ENCODE measurements at regions not wholly inside any gene's neighbourhood (a gene's known extent, or its start where the extent isn't known, plus 50 kb on each side); places are given as distances from the start of the nearest gene placed in this dataset.

DNA sequence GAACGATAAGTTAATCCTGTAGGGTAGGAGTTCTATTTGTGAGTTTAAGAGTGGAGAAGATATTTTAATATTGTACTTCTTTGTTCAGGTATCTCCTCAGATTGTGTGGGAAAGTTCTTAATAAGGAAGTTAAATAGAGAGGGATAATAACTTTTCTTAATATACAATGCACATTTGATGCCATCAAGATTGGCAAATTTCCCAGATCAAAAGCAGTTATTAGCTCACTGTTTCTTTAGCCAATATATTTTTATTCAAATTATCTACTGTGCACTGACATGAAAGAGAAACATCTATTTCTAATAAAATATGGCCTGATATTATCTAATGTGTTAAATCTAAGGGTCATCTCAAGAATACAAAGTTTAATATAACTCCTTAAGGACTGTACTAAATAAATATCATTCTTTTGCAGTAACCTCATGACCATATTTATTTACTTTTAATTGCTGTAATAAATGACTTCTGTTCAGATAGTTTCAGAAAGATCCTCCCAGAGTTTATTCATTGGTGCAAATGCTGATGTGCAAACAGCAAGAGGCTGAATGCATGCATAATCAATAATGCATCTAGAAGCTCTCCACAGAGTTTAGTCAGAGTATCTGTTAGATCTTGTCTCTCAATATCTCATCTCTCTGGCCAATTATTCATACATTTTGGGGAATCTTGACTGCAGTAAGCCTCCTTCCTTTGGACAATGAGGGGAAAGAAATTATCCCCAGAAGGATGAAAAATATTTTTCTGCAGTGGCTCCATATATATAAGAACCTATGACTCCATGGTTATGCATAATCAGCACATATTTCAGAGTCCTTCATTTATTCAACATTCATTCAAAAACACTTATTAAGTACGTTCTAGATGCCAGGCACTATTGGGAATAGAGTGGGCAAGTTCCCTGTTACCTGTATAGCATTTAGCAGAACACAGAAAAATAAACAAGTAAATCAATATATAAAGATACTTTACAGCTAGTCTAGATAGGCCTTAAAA, 85.3 kb downstream of the SPATA31D1 start:
- TF ChIP-seq POLR2AphosphoS5 (IDR thresholded peaks at IDR 0.05) = no peak
- TF ChIP-seq, protein P1, sequence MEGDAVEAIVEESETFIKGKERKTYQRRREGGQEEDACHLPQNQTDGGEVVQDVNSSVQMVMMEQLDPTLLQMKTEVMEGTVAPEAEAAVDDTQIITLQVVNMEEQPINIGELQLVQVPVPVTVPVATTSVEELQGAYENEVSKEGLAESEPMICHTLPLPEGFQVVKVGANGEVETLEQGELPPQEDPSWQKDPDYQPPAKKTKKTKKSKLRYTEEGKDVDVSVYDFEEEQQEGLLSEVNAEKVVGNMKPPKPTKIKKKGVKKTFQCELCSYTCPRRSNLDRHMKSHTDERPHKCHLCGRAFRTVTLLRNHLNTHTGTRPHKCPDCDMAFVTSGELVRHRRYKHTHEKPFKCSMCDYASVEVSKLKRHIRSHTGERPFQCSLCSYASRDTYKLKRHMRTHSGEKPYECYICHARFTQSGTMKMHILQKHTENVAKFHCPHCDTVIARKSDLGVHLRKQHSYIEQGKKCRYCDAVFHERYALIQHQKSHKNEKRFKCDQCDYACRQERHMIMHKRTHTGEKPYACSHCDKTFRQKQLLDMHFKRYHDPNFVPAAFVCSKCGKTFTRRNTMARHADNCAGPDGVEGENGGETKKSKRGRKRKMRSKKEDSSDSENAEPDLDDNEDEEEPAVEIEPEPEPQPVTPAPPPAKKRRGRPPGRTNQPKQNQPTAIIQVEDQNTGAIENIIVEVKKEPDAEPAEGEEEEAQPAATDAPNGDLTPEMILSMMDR (IDR thresholded peaks at IDR 0.05) = no peak
- TF ChIP-seq POLR2A (IDR thresholded peaks at IDR 0.05) = no peak
- Histone ChIP-seq H3K9me3 (no peaks in the 10 kb centered on the region), H3K27me3 (no peaks in the 10 kb centered on the region), H3K27ac (no peak overlapping the region), H3K4me1 (no peaks in the 10 kb centered on the region), H3K4me3 (no peak overlapping the region), H3K36me3 (no peaks in the 10 kb centered on the region)
- intact Hi-C loops (cut with DNase I; ENCODE audit: low total_unique reads) = no loop called here
- DNase-seq (ENCODE audit: low spot score in 2 of 2) = no peak

DNA sequence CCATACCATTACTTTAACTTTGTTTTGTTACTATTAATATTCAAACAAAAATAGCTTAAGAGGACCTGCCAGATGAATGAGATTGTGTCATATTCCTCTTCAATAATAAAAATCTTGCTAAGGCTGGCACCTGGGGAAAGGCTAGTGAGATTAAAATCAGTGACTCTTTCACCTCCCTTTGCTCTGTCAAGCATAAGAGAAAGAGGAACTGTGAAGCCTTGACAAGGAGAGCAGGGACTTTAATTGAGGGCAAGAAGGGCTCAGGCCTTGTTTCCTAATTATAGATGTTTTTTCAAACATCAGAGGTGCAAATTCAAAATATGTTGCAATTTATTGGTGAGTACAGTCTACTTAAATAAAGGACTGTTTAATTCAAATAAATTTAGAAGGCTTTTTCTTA, 91.7 kb downstream of the SPATA31D1 start:
- TF ChIP-seq, protein P1 (IDR thresholded peaks at IDR 0.05) = no peak
- TF ChIP-seq POLR2A (IDR thresholded peaks at IDR 0.05) = no peak
- no peak for TF ChIP-seq POLR2AphosphoS5 (IDR thresholded peaks at IDR 0.05)
- intact Hi-C loops (cut with DNase I; ENCODE audit: low total_unique reads) = loop anchor here (10.0 kb wide), 1 partner anchor 875 kb away; no protein-coding TSS in a partner anchor
- DNase-seq (ENCODE audit: low spot score in 2 of 2) = no peak
- Histone ChIP-seq H3K27me3 (no peaks in the 10 kb centered on the region), H3K4me1 (no peaks in the 10 kb centered on the region), H3K36me3 (no peaks in the 10 kb centered on the region), H3K27ac (no peak overlapping the region), H3K4me3 (no peak overlapping the region), H3K9me3 (no peaks in the 10 kb centered on the region)

DNA sequence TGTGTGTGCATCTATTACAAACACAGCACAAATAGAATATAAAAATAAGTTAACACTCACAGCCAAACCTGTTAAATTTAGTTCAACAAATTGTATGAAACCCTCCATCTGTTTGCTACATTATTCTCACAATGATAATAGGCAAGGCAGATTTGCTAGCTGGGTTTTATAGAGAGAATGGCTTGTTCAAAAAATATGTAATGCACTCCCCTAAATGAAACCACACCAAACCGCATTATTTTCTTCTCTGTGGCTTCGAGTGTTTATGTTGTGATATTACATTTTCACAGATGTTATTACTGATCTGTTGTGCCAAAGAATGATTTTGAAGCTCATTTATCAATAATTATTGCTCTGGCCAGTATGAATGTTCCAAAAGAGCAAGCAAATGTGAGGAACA, 92.9 kb downstream of the SPATA31D1 start:
- Histone ChIP-seq H3K9me3 (no peaks in the 10 kb centered on the region), H3K36me3 (no peaks in the 10 kb centered on the region), H3K4me3 (no peak overlapping the region), H3K4me1 (no peaks in the 10 kb centered on the region), H3K27ac (no peak overlapping the region), H3K27me3 (no peaks in the 10 kb centered on the region)
- no peak for DNase-seq (ENCODE audit: low spot score in 2 of 2)
- TF ChIP-seq, protein P1 (IDR thresholded peaks at IDR 0.05) = no peak
- TF ChIP-seq POLR2AphosphoS5 (IDR thresholded peaks at IDR 0.05) (no peak), POLR2A (IDR thresholded peaks at IDR 0.05) (no peak)
- intact Hi-C loops (cut with DNase I; ENCODE audit: low total_unique reads) = loop anchor here (10.0 kb wide), 1 partner anchor 873 kb away; no protein-coding TSS in a partner anchor

DNA sequence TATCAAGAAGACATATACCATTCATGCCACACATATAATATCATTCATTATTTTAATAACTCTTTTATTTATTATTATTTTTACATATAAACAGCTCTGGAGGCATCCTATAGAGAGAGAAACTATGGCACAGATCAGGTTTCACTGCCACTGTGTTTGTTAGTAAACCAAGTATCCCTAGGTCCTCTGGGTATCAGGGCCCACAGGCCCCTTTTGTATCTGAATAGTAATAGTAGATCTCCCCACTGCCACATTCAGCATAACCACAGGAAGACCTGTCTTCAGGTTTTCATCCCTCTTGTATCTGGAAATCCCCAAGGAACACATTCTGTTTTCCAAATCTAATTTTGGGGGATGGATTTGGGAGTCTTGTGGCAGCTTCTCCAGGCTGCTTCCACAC, 94.0 kb downstream of the SPATA31D1 start:
- intact Hi-C loops (cut with DNase I; ENCODE audit: low total_unique reads) = loop anchor here (10.0 kb wide), 1 partner anchor 872 kb away; no protein-coding TSS in a partner anchor
- no peak overlapping the region for H3K4me3 ChIP-seq
- TF ChIP-seq POLR2AphosphoS5 (IDR thresholded peaks at IDR 0.05) (no peak), POLR2A (IDR thresholded peaks at IDR 0.05) (no peak)
- TF ChIP-seq, protein P1 (IDR thresholded peaks at IDR 0.05) = no peak
- DNase-seq (ENCODE audit: low spot score in 2 of 2) = no peak
- H3K27ac ChIP-seq = no peak overlapping the region
- H3K36me3 ChIP-seq = no peaks in the 10 kb centered on the region
- no peaks in the 10 kb centered on the region for H3K9me3 ChIP-seq
- H3K27me3 ChIP-seq = no peaks in the 10 kb centered on the region
- no peaks in the 10 kb centered on the region for H3K4me1 ChIP-seq

DNA sequence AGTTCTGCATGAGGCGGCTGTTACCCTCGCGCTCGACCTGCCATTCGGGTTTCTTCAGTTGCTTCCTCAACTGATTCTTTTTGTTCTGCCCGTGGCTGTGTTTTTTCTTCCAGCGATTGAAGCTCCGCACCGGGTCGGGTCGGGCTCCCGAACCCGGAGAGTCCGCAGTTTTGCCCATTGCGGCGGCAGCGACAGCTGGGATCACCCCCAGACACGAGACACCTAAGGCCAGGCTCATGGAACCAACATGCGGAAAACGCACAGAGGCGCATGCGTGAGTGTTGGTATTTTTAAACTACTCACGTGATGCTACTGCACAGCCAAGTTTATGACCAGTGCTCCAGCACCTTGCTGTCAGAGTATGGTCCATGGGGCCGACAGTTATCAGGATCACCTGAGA, 100.0 kb downstream of the SPATA31D1 start:
- H3K4me3 ChIP-seq = no peak overlapping the region
- H3K27me3 ChIP-seq = no peaks in the 10 kb centered on the region
- H3K9me3 ChIP-seq = no peaks in the 10 kb centered on the region
- no peak overlapping the region for H3K27ac ChIP-seq
- no peaks in the 10 kb centered on the region for H3K4me1 ChIP-seq
- no peaks in the 10 kb centered on the region for H3K36me3 ChIP-seq
- intact Hi-C loops (cut with DNase I; ENCODE audit: low total_unique reads) = loop anchor here (5.0 to 10.0 kb wide), 2 partner anchors 654 to 866 kb away; no protein-coding TSS in a partner anchor
- DNase-seq (ENCODE audit: low spot score in 2 of 2) = no peak
- TF ChIP-seq POLR2A (IDR thresholded peaks at IDR 0.05) (no peak), POLR2AphosphoS5 (IDR thresholded peaks at IDR 0.05) (no peak)
- TF ChIP-seq, protein P1 (IDR thresholded peaks at IDR 0.05) = no peak

Measured in breast epithelium (tissue), 4 donors.